AG04450 (cell line): ENCODE measurements at regions not wholly inside any gene's neighbourhood (a gene's known extent, or its start where the extent isn't known, plus 50 kb on each side); places are given as distances from the start of the nearest gene placed in this dataset.

ENCODE experiments used
- CTCF ChIA-PET: fragments of 300-600, 350-600 bp; formaldehyde crosslinking; extraction: SDS; loops from one replicate; lab custom pipeline; 2022; ENCODE audit warnings: antibody characterized with exemption, inconsistent platforms; lab: Charles Lee
- POLR2A ChIA-PET: fragments of 350-600 bp; formaldehyde crosslinking; extraction: SDS; loops from one replicate; lab custom pipeline; 2021; ENCODE audit warnings: antibody characterized with exemption, inconsistent platforms; lab: Yijun Ruan, JAX
- DNase-seq: peaks from one replicate; pipeline ENCODE4 v3.0.0-alpha.2; 2011; ENCODE audit warnings: low read depth, low spot score
- H3K27ac ChIP-seq: one replicate; pipeline ENCODE4 v1.5.1; 2012; ENCODE audit warnings: low read depth, low read length, control low read depth
- H3K27me3 ChIP-seq: one replicate; pipeline ENCODE4 v1.6.0; 2012; ENCODE audit warnings: low read length; ENCODE audit not compliant: control insufficient read depth, insufficient read depth
- H3K4me3 ChIP-seq: 2 replicates; pipeline ENCODE4 v1.5.1; 2011; ENCODE audit warnings: mild to moderate bottlenecking, low read depth, low read length, control low read depth
- H3K9me3 ChIP-seq: 2 replicates; pipeline ENCODE4 v1.5.1; 2012; ENCODE audit warnings: low read length; ENCODE audit not compliant: control insufficient read depth, insufficient read depth
- CTCF ChIP-seq: IDR thresholded peaks from 2 replicates; pipeline ENCODE4 v1.5.1; 2011; ENCODE audit warnings: low read depth, low read length, control low read depth, inconsistent platforms

GRCh38 chr22:44412136-44412731 is 85.8 kb downstream of the RTL6 start:
- H3K9me3 ChIP-seq = peaks cover 2% of the 10 kb centered on the region; the same call in 1 of the 2 replicates
- no peak overlapping the region for H3K4me3 ChIP-seq
- TF ChIP-seq CTCF = no peak
- H3K27me3 ChIP-seq = peaks cover 18% of the 10 kb centered on the region
- no peak overlapping the region for H3K27ac ChIP-seq
- ChIA-PET POLR2A (no interaction called here), CTCF (no interaction called here)
- no peak for DNase-seq

- CTCF ChIA-PET = no interaction called here
These were observed 86.6 kb downstream of the RTL6 start for GRCh38 chr22:44411226-44412135.

GRCh38 chr22:44410451-44410991 is 87.5 kb downstream of the RTL6 start:
- H3K9me3 ChIP-seq = peaks cover 3% of the 10 kb centered on the region; the same call in 1 of the 2 replicates
- ChIA-PET POLR2A (no interaction called here), CTCF (no interaction called here)
- no peak overlapping the region for H3K4me3 ChIP-seq
- no peak for TF ChIP-seq CTCF
- DNase-seq = no peak
- no peak overlapping the region for H3K27ac ChIP-seq
- peaks cover 12% of the 10 kb centered on the region for H3K27me3 ChIP-seq

More at GRCh38 chr22:44411226-44412135, 86.6 kb downstream of the RTL6 start:
- Histone ChIP-seq H3K4me3 (no peak overlapping the region), H3K9me3 (peaks cover 3% of the 10 kb centered on the region; the same call in 1 of the 2 replicates), H3K27me3 (peaks cover 15% of the 10 kb centered on the region), H3K27ac (no peak overlapping the region)
- POLR2A ChIA-PET = no interaction called here
- no peak for TF ChIP-seq CTCF
- DNase-seq = no peak

- no peak for TF ChIP-seq CTCF
- ChIA-PET POLR2A (no interaction called here), CTCF (no interaction called here)
- no peak overlapping the region for H3K27ac ChIP-seq
- no peak for DNase-seq
- no peak overlapping the region for H3K4me3 ChIP-seq
- peaks cover 3% of the 10 kb centered on the region; the same call in 1 of the 2 replicates for H3K9me3 ChIP-seq
- peaks cover 12% of the 10 kb centered on the region for H3K27me3 ChIP-seq
These were observed 88.1 kb downstream of the RTL6 start for GRCh38 chr22:44409974-44410316.
